ENCODE measurements at regions not wholly inside any gene's neighbourhood (a gene's known extent, or its start where the extent isn't known, plus 50 kb on each side); places are given as distances from the start of the nearest gene placed in this dataset.

- TF ChIP-seq CTCF (conservative IDR thresholded peaks at IDR 0.05 in 1 of 2, IDR thresholded peaks at IDR 0.05 in 1 of 2; ENCODE audit: low read depth in 1 of 2, low read length in 2 of 2) (no peak), EZH2 (IDR thresholded peaks at IDR 0.05; ENCODE audit: low read length, missing control alignments) (no peak)
Observed at GRCh38 chr2:239567786-239568185, 167.0 kb upstream of the HDAC4 start.
